GM19035 (cell line): ENCODE measurements at regions not wholly inside any gene's neighbourhood (a gene's known extent, or its start where the extent isn't known, plus 50 kb on each side); places are given as distances from the start of the nearest gene placed in this dataset.

Source experiments
- ATAC-seq: cut with Tn5 transposase; IDR thresholded peaks from one replicate; pipeline ENCODE4 v1.9.1; 2021; ENCODE audit not compliant: unreplicated experiment

GRCh38 chr5:175201393-175201792 is 242.6 kb downstream of the DRD1 start:
- no peak for ATAC-seq

- ATAC-seq, result no peak
These were observed 248.0 kb downstream of the DRD1 start for GRCh38 chr5:175195698-175196656.

GRCh38 chr5:175181331-175181730 is 262.7 kb downstream of the DRD1 start:
- ATAC-seq, result no peak

- no peak for ATAC-seq
These were observed 273.1 kb downstream of the DRD1 start for GRCh38 chr5:175170899-175171298.

GRCh38 chr5:175168882-175169507 is 275.0 kb downstream of the DRD1 start:
- ATAC-seq, result no peak

- ATAC-seq, result no peak
These were observed 278.0 kb downstream of the DRD1 start for GRCh38 chr5:175166026-175166425.

GRCh38 chr5:175163586-175164275 is 280.3 kb downstream of the DRD1 start:
- ATAC-seq, result no peak

- ATAC-seq, result no peak
These were observed 281.9 kb downstream of the DRD1 start for GRCh38 chr5:175162036-175162435.

GRCh38 chr5:175159956-175160355 is 284.0 kb downstream of the DRD1 start:
- no peak for ATAC-seq

GRCh38 chr5:175148636-175149172 is 295.3 kb downstream of the DRD1 start:
- no peak for ATAC-seq

GRCh38 chr5:175146733-175147132 is 297.2 kb downstream of the DRD1 start:
- ATAC-seq, result no peak

GRCh38 chr5:175141421-175141820 is 302.6 kb downstream of the DRD1 start:
- no peak for ATAC-seq

GRCh38 chr5:175133185-175133584 is 310.8 kb downstream of the DRD1 start:
- ATAC-seq, result no peak

GRCh38 chr5:175131432-175131831 is 312.6 kb downstream of the DRD1 start:
- no peak for ATAC-seq

GRCh38 chr5:175129619-175130018 is 314.4 kb downstream of the DRD1 start:
- no peak for ATAC-seq

- no peak for ATAC-seq
These were observed 314.9 kb downstream of the DRD1 start for GRCh38 chr5:175129121-175129520.

GRCh38 chr5:175124821-175125220 is 319.2 kb downstream of the DRD1 start:
- no peak for ATAC-seq

GRCh38 chr5:175124251-175124813 is 319.6 kb downstream of the DRD1 start:
- no peak for ATAC-seq

- ATAC-seq, result no peak
These were observed 320.4 kb downstream of the DRD1 start for GRCh38 chr5:175123542-175123941.

- no peak for ATAC-seq
These were observed 322.5 kb downstream of the DRD1 start for GRCh38 chr5:175121457-175121856.

- no peak for ATAC-seq
These were observed 323.6 kb downstream of the DRD1 start for GRCh38 chr5:175120412-175120811.
